Uterus (tissue), 3 donors: ENCODE measurements at regions not wholly inside any gene's neighbourhood (a gene's known extent, or its start where the extent isn't known, plus 50 kb on each side); places are given as distances from the start of the nearest gene placed in this dataset.

Experiments used
- DNase-seq, 2 donors: peaks; one replicate each; pipeline ENCODE4 v3.0.0-alpha.2; 2019 to 2020
- H3K27ac ChIP-seq, 2 donors: fragments of 200-600 bp; sonication (generic); 1 replicate in 1 of 2; 2 replicates in 1 of 2; pipeline ENCODE4 v1.5.1; 2016 to 2018
- H3K27me3 ChIP-seq, 2 donors: fragments of 200-600 bp; sonication (generic); one replicate each; pipeline ENCODE4 v1.5.1; 2018 to 2019; ENCODE audit warnings: control low read depth in 1 of 2
- H3K36me3 ChIP-seq, 2 donors: fragments of 200-600 bp; sonication (generic); one replicate each; pipeline ENCODE4 v1.5.1; 2019; ENCODE audit warnings: control low read depth in 1 of 2
- H3K4me1 ChIP-seq, 2 donors: fragments of 200-600 bp; sonication (generic); one replicate each; pipeline ENCODE4 v1.5.1; 2018 to 2019; ENCODE audit warnings: control low read depth in 1 of 2
- H3K4me3 ChIP-seq, 2 donors: fragments of 200-600 bp; sonication (generic); 1 replicate in 1 of 2; 2 replicates in 1 of 2; pipeline ENCODE4 v1.5.1; 2018 to 2019; ENCODE audit warnings: mild to moderate bottlenecking in 1 of 2
- H3K9me3 ChIP-seq, 2 donors: fragments of 200-600 bp; sonication (generic); one replicate each; pipeline ENCODE4 v1.5.1; 2019; ENCODE audit warnings: control low read depth in 1 of 2
- CTCF ChIP-seq, 4 experiments: fragments of 200-600 bp in 2 of 4; fragments of 450-650 bp in 2 of 4; sonication (generic) in 2 of 4; IDR thresholded peaks; one replicate each; pipeline ENCODE4 v1.5.1; 2016 to 2019; ENCODE audit warnings: antibody characterized with exemption in 4 of 4, mild to moderate bottlenecking in 2 of 4, moderate library complexity in 1 of 4
- POLR2A ChIP-seq, 2 donors: fragments of 450-650 bp; IDR thresholded peaks; one replicate each; pipeline ENCODE4 v1.6.1; 2016; ENCODE audit warnings: antibody characterized with exemption in 2 of 2, mild to moderate bottlenecking in 1 of 2, moderate library complexity in 1 of 2
- intact Hi-C: fragments of 100-400 bp; cut with DNase I; formaldehyde crosslinking; loops from one replicate; pipeline ENCODE4 v1.15.1; 2023; ENCODE audit warnings: low total_unique reads
- donor health status: DM: yes; HTN: yes; CAD: no.

GRCh38 chr2:16288371-16289112 lies 348.2 kb downstream of the MYCN start:
- TF ChIP-seq CTCF (IDR thresholded peaks at IDR 0.05) (no peak), POLR2A (IDR thresholded peaks at IDR 0.05) (no peak)
- Histone ChIP-seq H3K27me3 (no peaks in the 10 kb centered on the region), H3K4me1 (no peaks in the 10 kb centered on the region), H3K36me3 (no peaks in the 10 kb centered on the region), H3K27ac (no peak overlapping the region), H3K4me3 (no peak overlapping the region), H3K9me3 (no peaks in the 10 kb centered on the region)
- no peak for DNase-seq
- intact Hi-C loops = no loop called here

GRCh38 chr2:16287831-16288230 lies 347.5 kb downstream of the MYCN start:
- Histone ChIP-seq H3K27me3 (no peaks in the 10 kb centered on the region), H3K36me3 (no peaks in the 10 kb centered on the region), H3K4me1 (no peaks in the 10 kb centered on the region), H3K27ac (no peak overlapping the region), H3K9me3 (no peaks in the 10 kb centered on the region), H3K4me3 (no peak overlapping the region)
- no peak for DNase-seq
- no peak for TF ChIP-seq CTCF (IDR thresholded peaks at IDR 0.05)
- no peak for TF ChIP-seq POLR2A (IDR thresholded peaks at IDR 0.05)
- intact Hi-C loops = no loop called here

- H3K4me1 ChIP-seq = no peaks in the 10 kb centered on the region
- no peak for DNase-seq
- no peaks in the 10 kb centered on the region for H3K9me3 ChIP-seq
- no peak overlapping the region for H3K4me3 ChIP-seq
- no peak overlapping the region for H3K27ac ChIP-seq
- TF ChIP-seq POLR2A (IDR thresholded peaks at IDR 0.05) (no peak), CTCF (IDR thresholded peaks at IDR 0.05) (no peak)
- no peaks in the 10 kb centered on the region for H3K27me3 ChIP-seq
- intact Hi-C loops = no loop called here
- H3K36me3 ChIP-seq = no peaks in the 10 kb centered on the region
Measured at GRCh38 chr2:16287281-16287680, 346.9 kb downstream of the MYCN start.

GRCh38 chr2:16285813-16286510 lies 345.6 kb downstream of the MYCN start:
- no peak for DNase-seq
- H3K4me1 ChIP-seq = no peaks in the 10 kb centered on the region
- H3K4me3 ChIP-seq = no peak overlapping the region
- intact Hi-C loops = no loop called here
- H3K27me3 ChIP-seq = no peaks in the 10 kb centered on the region
- no peak overlapping the region for H3K27ac ChIP-seq
- H3K9me3 ChIP-seq = no peaks in the 10 kb centered on the region
- H3K36me3 ChIP-seq = no peaks in the 10 kb centered on the region
- TF ChIP-seq CTCF (IDR thresholded peaks at IDR 0.05) (no peak), POLR2A (IDR thresholded peaks at IDR 0.05) (no peak)

- TF ChIP-seq CTCF (IDR thresholded peaks at IDR 0.05) = no peak
- TF ChIP-seq POLR2A (IDR thresholded peaks at IDR 0.05) = no peak
- no peaks in the 10 kb centered on the region for H3K27me3 ChIP-seq
- no peaks in the 10 kb centered on the region for H3K36me3 ChIP-seq
- intact Hi-C loops = no loop called here
- no peaks in the 10 kb centered on the region for H3K9me3 ChIP-seq
- H3K4me1 ChIP-seq = no peaks in the 10 kb centered on the region
- DNase-seq = no peak
- no peak overlapping the region for H3K4me3 ChIP-seq
- no peak overlapping the region for H3K27ac ChIP-seq
Measured at GRCh38 chr2:16284941-16285625, 344.7 kb downstream of the MYCN start.
